Left lung (tissue), 4 donors: ENCODE measurements at regions not wholly inside any gene's neighbourhood (a gene's known extent, or its start where the extent isn't known, plus 50 kb on each side); places are given as distances from the start of the nearest gene placed in this dataset.
"Not testable (repeated sequence)": the region's sequence is repeated elsewhere in the genome, so short reads cannot be mapped to it uniquely, and the experiment has no call there.

Experiments used
- ATAC-seq: fragments of 200-7000 bp; cut with Tn5 transposase; one replicate; pipeline ENCODE4 v1.9.1; 2020; ENCODE audit warnings: moderate library complexity
- DNase-seq, 4 donors: peaks; one replicate each; pipeline ENCODE4 v3.0.0-alpha.2; 2013 to 2020
- H3K27ac ChIP-seq, 2 donors: fragments of 200-600 bp; sonication (generic) in 1 of 2; one replicate each; pipeline versions ENCODE4 v1.5.0 to v1.8.0; 2020 to 2021
- H3K27me3 ChIP-seq, 2 donors: fragments of 200-600 bp; sonication (generic) in 1 of 2; one replicate each; pipeline versions ENCODE4 v1.5.0 to v1.8.0; 2020 to 2021
- H3K36me3 ChIP-seq, 2 donors: fragments of 200-600 bp; sonication (generic) in 1 of 2; one replicate each; pipeline versions ENCODE4 v1.5.0 to v1.8.0; 2020 to 2021
- H3K4me1 ChIP-seq, 2 donors: fragments of 200-600 bp; one replicate each; pipeline ENCODE4 v1.8.0; 2021
- H3K4me3 ChIP-seq, 2 donors: fragments of 200-600 bp; sonication (generic) in 1 of 2; one replicate each; pipeline versions ENCODE4 v1.5.0 to v1.8.0; 2020 to 2021; ENCODE audit warnings: mild to moderate bottlenecking in 1 of 2
- H3K9me3 ChIP-seq, 2 donors: fragments of 200-600 bp; sonication (generic) in 1 of 2; one replicate each; pipeline versions ENCODE4 v1.5.0 to v1.8.0; 2020 to 2021
- intact Hi-C, 2 donors: fragments of 100-400 bp; cut with DNase I; formaldehyde crosslinking; loops; one replicate each; pipeline versions ENCODE4 v1.11.2 to v1.14.2; 2022
- TF ChIP-seq, protein P1 (sequence below), 2 donors: fragments of 200-600 bp; sonication (generic) in 1 of 2; IDR thresholded peaks; one replicate each; pipeline versions ENCODE4 v1.5.0 to v1.8.0; 2021; ENCODE audit warnings: antibody characterized with exemption in 2 of 2
- donor health status: DM: no; HTN: yes; CAD: no.
- donor health status: DM: no; HTN: no; CAD: no.

DNA sequence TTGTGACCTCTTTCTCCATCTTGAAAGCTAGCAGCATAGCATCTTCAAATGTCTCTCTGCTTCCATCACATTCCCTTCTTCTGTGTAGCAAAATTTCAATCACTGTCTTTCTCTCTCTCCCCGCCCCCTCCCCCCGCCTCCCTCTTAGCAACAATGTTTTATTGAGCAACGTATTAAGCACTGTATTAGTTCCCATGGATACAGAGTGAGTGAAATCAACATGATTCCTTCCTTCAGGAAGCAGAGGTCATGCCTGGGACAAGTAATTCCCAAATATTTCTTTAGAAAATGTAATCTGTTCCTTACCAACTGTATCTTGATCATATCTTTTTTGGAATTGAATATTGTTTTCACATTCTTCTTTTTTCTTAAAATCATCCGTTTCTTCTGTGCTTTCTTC lies 373.7 kb upstream of the NECTIN3 start:
- no peaks in the 10 kb centered on the region for H3K36me3 ChIP-seq
- no peak overlapping the region for H3K27ac ChIP-seq
- intact Hi-C loops, result no loop called here
- H3K9me3 ChIP-seq, result peaks cover 0 to 3% of the 10 kb centered on the region in 2 donors
- H3K27me3 ChIP-seq, result no peaks in the 10 kb centered on the region
- H3K4me3 ChIP-seq, result no peak overlapping the region
- DNase-seq, result peak in 1 of 4 donors; percentile 51
- peak; percentile 48 for ATAC-seq
- TF ChIP-seq, protein P1, sequence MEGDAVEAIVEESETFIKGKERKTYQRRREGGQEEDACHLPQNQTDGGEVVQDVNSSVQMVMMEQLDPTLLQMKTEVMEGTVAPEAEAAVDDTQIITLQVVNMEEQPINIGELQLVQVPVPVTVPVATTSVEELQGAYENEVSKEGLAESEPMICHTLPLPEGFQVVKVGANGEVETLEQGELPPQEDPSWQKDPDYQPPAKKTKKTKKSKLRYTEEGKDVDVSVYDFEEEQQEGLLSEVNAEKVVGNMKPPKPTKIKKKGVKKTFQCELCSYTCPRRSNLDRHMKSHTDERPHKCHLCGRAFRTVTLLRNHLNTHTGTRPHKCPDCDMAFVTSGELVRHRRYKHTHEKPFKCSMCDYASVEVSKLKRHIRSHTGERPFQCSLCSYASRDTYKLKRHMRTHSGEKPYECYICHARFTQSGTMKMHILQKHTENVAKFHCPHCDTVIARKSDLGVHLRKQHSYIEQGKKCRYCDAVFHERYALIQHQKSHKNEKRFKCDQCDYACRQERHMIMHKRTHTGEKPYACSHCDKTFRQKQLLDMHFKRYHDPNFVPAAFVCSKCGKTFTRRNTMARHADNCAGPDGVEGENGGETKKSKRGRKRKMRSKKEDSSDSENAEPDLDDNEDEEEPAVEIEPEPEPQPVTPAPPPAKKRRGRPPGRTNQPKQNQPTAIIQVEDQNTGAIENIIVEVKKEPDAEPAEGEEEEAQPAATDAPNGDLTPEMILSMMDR (IDR thresholded peaks at IDR 0.05), result no peak
- H3K4me1 ChIP-seq, result no peaks in the 10 kb centered on the region

GRCh38 chr3:110704332-110704731 lies 367.3 kb upstream of the NECTIN3 start:
- H3K27me3 ChIP-seq, H3K9me3 ChIP-seq, H3K27ac ChIP-seq, ATAC-seq, H3K4me1 ChIP-seq, H3K36me3 ChIP-seq, intact Hi-C loops, DNase-seq, H3K4me3 ChIP-seq: not testable (repeated sequence)

DNA sequence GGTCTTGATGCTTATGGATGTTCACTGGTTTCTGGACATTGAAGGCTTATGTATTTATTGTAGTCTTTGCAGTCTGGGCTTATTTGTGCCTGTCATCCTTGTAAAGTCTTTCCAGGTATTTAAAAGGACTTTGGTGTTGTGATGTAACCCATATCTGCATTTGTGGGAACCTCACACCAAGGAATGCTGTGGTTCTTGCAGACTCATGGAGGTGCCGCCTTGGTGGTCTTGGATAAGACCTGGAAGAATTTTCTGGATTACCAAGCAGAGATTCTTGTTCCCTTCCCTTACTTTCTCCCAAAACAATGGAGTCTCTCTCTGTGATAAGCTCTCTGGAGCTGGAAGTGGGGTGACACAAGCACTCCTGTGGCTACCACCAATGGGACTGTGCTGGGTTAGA lies 363.5 kb upstream of the NECTIN3 start:
- peaks cover 0 to 6% of the 10 kb centered on the region in 2 donors for H3K9me3 ChIP-seq
- intact Hi-C loops, result no loop called here
- TF ChIP-seq, protein P1 (IDR thresholded peaks at IDR 0.05), result no peak
- no peaks in the 10 kb centered on the region for H3K27me3 ChIP-seq
- no peak overlapping the region for H3K27ac ChIP-seq
- H3K36me3 ChIP-seq, result no peaks in the 10 kb centered on the region
- H3K4me3 ChIP-seq, result no peak overlapping the region
- no peaks in the 10 kb centered on the region for H3K4me1 ChIP-seq
- DNase-seq, result no peak
- no peak for ATAC-seq

GRCh38 chr3:110710156-110710555 lies 361.5 kb upstream of the NECTIN3 start:
- intact Hi-C loops, result no loop called here
- no peaks in the 10 kb centered on the region for H3K27me3 ChIP-seq
- H3K36me3 ChIP-seq, result no peaks in the 10 kb centered on the region
- no peak overlapping the region for H3K27ac ChIP-seq
- no peaks in the 10 kb centered on the region for H3K9me3 ChIP-seq
- no peaks in the 10 kb centered on the region for H3K4me1 ChIP-seq
- no peak overlapping the region for H3K4me3 ChIP-seq
- TF ChIP-seq, protein P1 (IDR thresholded peaks at IDR 0.05), result no peak
- no peak for DNase-seq
- no peak for ATAC-seq

DNA sequence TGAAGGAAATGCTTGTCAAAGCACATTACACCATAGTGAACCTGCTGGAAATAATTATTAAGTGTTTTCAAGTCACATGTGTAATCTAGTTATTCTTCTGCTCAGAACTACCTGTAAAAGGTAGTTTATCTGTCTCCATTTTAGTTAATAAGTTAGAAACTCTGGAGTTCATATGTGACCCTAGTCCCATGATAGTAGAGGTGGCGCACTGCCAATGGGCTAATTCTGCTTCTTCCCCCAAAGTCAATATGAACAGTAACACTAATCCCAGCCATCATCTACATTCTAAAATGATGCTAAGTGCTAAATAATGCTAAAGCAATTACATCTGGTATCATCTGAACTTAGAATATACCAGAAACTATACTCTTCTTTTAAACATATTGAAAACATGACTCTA lies 361.0 kb upstream of the NECTIN3 start:
- intact Hi-C loops, result no loop called here
- no peak for ATAC-seq
- no peaks in the 10 kb centered on the region for H3K36me3 ChIP-seq
- no peaks in the 10 kb centered on the region for H3K4me1 ChIP-seq
- no peaks in the 10 kb centered on the region for H3K9me3 ChIP-seq
- H3K27me3 ChIP-seq, result no peaks in the 10 kb centered on the region
- TF ChIP-seq, protein P1 (IDR thresholded peaks at IDR 0.05), result no peak
- H3K4me3 ChIP-seq, result no peak overlapping the region
- H3K27ac ChIP-seq, result no peak overlapping the region
- DNase-seq, result no peak

DNA sequence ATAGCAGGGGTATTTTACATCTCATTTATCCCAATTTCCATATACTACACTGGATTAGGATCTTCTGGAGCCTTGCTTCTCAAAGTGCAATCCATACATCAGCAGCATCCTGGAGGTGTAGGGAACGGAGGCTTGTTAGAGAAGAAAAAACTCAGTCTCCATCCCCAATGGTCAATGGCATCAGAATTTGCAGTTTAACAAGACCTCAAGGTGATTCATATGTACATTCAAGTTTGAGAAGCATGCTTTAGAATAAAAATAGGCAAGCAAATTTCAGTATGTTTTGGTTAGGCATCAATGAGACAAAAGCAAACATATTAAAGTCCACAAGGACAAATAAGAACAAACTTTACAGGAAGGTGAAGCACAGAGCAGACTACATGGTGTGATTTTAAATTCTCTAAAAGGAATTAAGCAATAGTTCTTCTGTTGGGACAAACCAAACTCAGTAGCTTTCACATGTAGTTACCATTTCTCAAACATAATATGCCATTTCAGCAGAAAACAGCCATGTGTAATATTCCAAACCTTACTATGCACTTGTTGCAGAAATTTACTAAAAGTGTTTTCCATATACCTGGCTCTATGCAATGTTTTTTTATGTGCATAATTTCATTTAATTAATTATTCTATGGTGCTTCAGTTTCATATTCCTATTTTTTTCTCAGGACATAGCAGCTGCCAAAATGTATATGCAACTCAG lies 360.3 kb upstream of the NECTIN3 start:
- H3K27ac ChIP-seq, result no peak overlapping the region
- no peaks in the 10 kb centered on the region for H3K27me3 ChIP-seq
- H3K9me3 ChIP-seq, result no peaks in the 10 kb centered on the region
- TF ChIP-seq, protein P1 (IDR thresholded peaks at IDR 0.05), result no peak
- ATAC-seq (no peak), DNase-seq (no peak)
- no peaks in the 10 kb centered on the region for H3K36me3 ChIP-seq
- H3K4me3 ChIP-seq, result no peak overlapping the region
- intact Hi-C loops, result no loop called here
- no peaks in the 10 kb centered on the region for H3K4me1 ChIP-seq
